Endothelial cell of umbilical vein (primary cell): ENCODE measurements at regions not wholly inside any gene's neighbourhood (a gene's known extent, or its start where the extent isn't known, plus 50 kb on each side); places are given as distances from the start of the nearest gene placed in this dataset.

Source experiments
- BruUV-seq: library from RNA; stranded (reverse); fragments of 400-500 nt; replicated peaks from 2 replicates; lab custom pipeline; 2021; lab: Mats Ljungman, UMichigan
- CTCF ChIA-PET: fragments of 300-600, 350-600 bp; sonication (Branson Sonifier 250); formaldehyde crosslinking; loops from one replicate; lab custom pipeline; 2021; ENCODE audit warnings: antibody characterized with exemption, inconsistent platforms; lab: Charles Lee
- POLR2A ChIA-PET: fragments of 300-600, 350-600 bp; sonication (Branson Sonifier 250); formaldehyde crosslinking; loops from one replicate; lab custom pipeline; 2021; ENCODE audit warnings: antibody characterized with exemption, inconsistent platforms; lab: Charles Lee
- DNase-seq: peaks from one replicate; pipeline ENCODE4 v3.0.0-alpha.2; 2011; ENCODE audit warnings: low read depth, low spot score
- FAIRE-seq: peaks from 2 replicates; lab custom pipeline; 2011; peaks lifted over from hg19 to GRCh38; lab: Jason Lieb, UNC
- H2AFZ ChIP-seq: 2 replicates; pipeline ENCODE4 v1.6.0; 2012; ENCODE audit warnings: low read depth, low read length, control low read depth, inconsistent platforms
- H3K27ac ChIP-seq: 2 replicates; pipeline ENCODE4 v1.5.1; 2011; ENCODE audit warnings: low read depth, mild to moderate bottlenecking, control low read depth, low read length, moderate library complexity; ENCODE audit not compliant: insufficient read depth
- H3K27me3 ChIP-seq, 2 experiments: 2 replicates each; pipeline versions ENCODE4 v1.6.0 to v1.6.1; 2011; ENCODE audit warnings: low read length in 2 of 2, mixed read lengths in 1 of 2; ENCODE audit not compliant: control insufficient read depth in 2 of 2, insufficient read depth in 2 of 2
- H3K36me3 ChIP-seq, 2 experiments: 2 replicates in 1 of 2; 3 replicates in 1 of 2; pipeline ENCODE4 v1.5.1; 2011; ENCODE audit warnings: low read length in 2 of 2, mild to moderate bottlenecking in 1 of 2, moderate library complexity in 1 of 2; ENCODE audit not compliant: control insufficient read depth in 2 of 2, insufficient read depth in 2 of 2; ENCODE audit errors: extremely low read depth in 1 of 2
- H3K4me1 ChIP-seq: 3 replicates; pipeline ENCODE4 v1.5.1; 2011; ENCODE audit warnings: mild to moderate bottlenecking, low read length; ENCODE audit not compliant: control insufficient read depth, insufficient read depth; ENCODE audit errors: extremely low read depth
- H3K4me2 ChIP-seq: 2 replicates; pipeline ENCODE4 v1.6.1; 2011; ENCODE audit warnings: low read length, control low read depth, mixed read lengths; ENCODE audit not compliant: insufficient read depth
- H3K4me3 ChIP-seq, 3 experiments: fragments of 200-600 bp in 1 of 3; sonication (generic), shearing (Covaris generic) in 1 of 3; replicated peaks in 1 of 3; 2 replicates each; pipeline ENCODE4 v1.5.1; 2011 to 2016; ENCODE audit warnings: control low read depth in 3 of 3, low read length in 3 of 3, mild to moderate bottlenecking in 2 of 3, inconsistent platforms in 1 of 3, low read depth in 1 of 3, moderate library complexity in 1 of 3; ENCODE audit not compliant: insufficient read depth in 1 of 3
- H3K79me2 ChIP-seq: 2 replicates; pipeline ENCODE4 v1.6.0; 2012; ENCODE audit warnings: low read length, inconsistent platforms; ENCODE audit not compliant: control insufficient read depth, insufficient read depth
- H3K9ac ChIP-seq: replicated peaks from 2 replicates; pipeline ENCODE3; 2011; ENCODE audit warnings: low read length, control low read depth; ENCODE audit not compliant: insufficient read depth; ENCODE audit errors: extremely low read depth
- H3K9me1 ChIP-seq: replicated peaks from 3 replicates; pipeline ENCODE4 v1.6.0; 2011; ENCODE audit warnings: mild to moderate bottlenecking, low read length; ENCODE audit not compliant: control insufficient read depth, insufficient read depth; ENCODE audit errors: extremely low read depth
- H3K9me3 ChIP-seq: replicated peaks from 2 replicates; pipeline ENCODE4 v1.5.1; 2012; ENCODE audit warnings: low read length, inconsistent platforms; ENCODE audit not compliant: control insufficient read depth, insufficient read depth
- H4K20me1 ChIP-seq: replicated peaks from 2 replicates; pipeline ENCODE3; 2011; ENCODE audit warnings: mild to moderate bottlenecking, low read length; ENCODE audit not compliant: control insufficient read depth, insufficient read depth; ENCODE audit errors: extremely low read depth
- CTCF ChIP-seq, 2 donors: IDR thresholded peaks; 1 replicate in 1 of 2; 2 replicates in 1 of 2; pipeline ENCODE4 v1.5.1; 2011; ENCODE audit warnings: low read length in 2 of 2, mild to moderate bottlenecking in 2 of 2, moderate library complexity in 2 of 2, control low read depth in 1 of 2, inconsistent platforms in 1 of 2, low read depth in 1 of 2; ENCODE audit not compliant: insufficient read depth in 1 of 2; ENCODE audit errors: extremely low read depth in 1 of 2
- FOS ChIP-seq: IDR thresholded peaks from 2 replicates; pipeline ENCODE4 v1.6.1; 2011; ENCODE audit warnings: mild to moderate bottlenecking, low read length, moderate library complexity, borderline replicate concordance; ENCODE audit not compliant: insufficient read depth
- GATA2 ChIP-seq: IDR thresholded peaks from 2 replicates; pipeline ENCODE4 v1.7.0; 2011; ENCODE audit warnings: low read depth, mild to moderate bottlenecking, moderate library complexity, mixed read lengths, low read length; ENCODE audit not compliant: insufficient read length, insufficient read depth
- MAX ChIP-seq: IDR thresholded peaks from 2 replicates; pipeline ENCODE4 v1.6.1; 2011; ENCODE audit not compliant: insufficient read depth, insufficient read length
- MYC ChIP-seq: IDR thresholded peaks from one replicate; pipeline ENCODE4 v1.6.1; 2011; ENCODE audit warnings: mild to moderate bottlenecking, low read depth, low read length
- dilution Hi-C: fragments of 300-500 bp; cut with MboI; formaldehyde crosslinking; loops from one replicate; pipeline ENCODE4 v1.15.0; 2019; ENCODE audit warnings: low sequenced_read_pairs; ENCODE audit not compliant: extremely low pct_ligation_motif_present
- intact Hi-C: fragments of 100-400 bp; cut with micrococcal nuclease; formaldehyde crosslinking; loops from one replicate; pipeline ENCODE4 v1.10.0; 2022

GRCh38 chr11:44468345-44468988 is 97.0 kb upstream of the CD82 start:
- no peaks in the 10 kb centered on the region for H3K36me3 ChIP-seq
- H3K4me1 ChIP-seq: no peaks in the 10 kb centered on the region
- CTCF ChIA-PET: no interaction called here
- no peak overlapping the region for H3K9ac ChIP-seq
- POLR2A ChIA-PET: no interaction called here
- no peaks in the 10 kb centered on the region for H3K9me3 ChIP-seq
- no peaks in the 10 kb centered on the region for H4K20me1 ChIP-seq
- no peaks in the 10 kb centered on the region for H3K79me2 ChIP-seq
- FAIRE-seq (no peak), DNase-seq (no peak)
- no peaks in the 10 kb centered on the region for H3K9me1 ChIP-seq
- no peak overlapping the region for H3K4me2 ChIP-seq
- dilution Hi-C loops (no loop called here), intact Hi-C loops (no loop called here)
- TF ChIP-seq MAX: no peak
- no peak for TF ChIP-seq GATA2
- TF ChIP-seq FOS: no peak
- TF ChIP-seq MYC: no peak
- BruUV-seq: no TSS peak
- peaks cover 0 to 9% of the 10 kb centered on the region in 2 experiments for H3K27me3 ChIP-seq
- H3K4me3 ChIP-seq: no peak overlapping the region
- no peak overlapping the region for H2AFZ ChIP-seq
- no peak overlapping the region for H3K27ac ChIP-seq

- FAIRE-seq (no peak), DNase-seq (no peak)
- CTCF ChIA-PET: no interaction called here
- Histone ChIP-seq H3K27ac (no peak overlapping the region), H3K9me1 (no peaks in the 10 kb centered on the region), H3K79me2 (no peaks in the 10 kb centered on the region), H3K9me3 (no peaks in the 10 kb centered on the region), H3K36me3 (no peaks in the 10 kb centered on the region), H3K4me2 (no peak overlapping the region), H3K27me3 (peaks cover 0 to 10% of the 10 kb centered on the region in 2 experiments), H4K20me1 (no peaks in the 10 kb centered on the region), H3K4me1 (no peaks in the 10 kb centered on the region), H3K9ac (no peak overlapping the region), H3K4me3 (no peak overlapping the region), H2AFZ (no peak overlapping the region)
- intact Hi-C loops (no loop called here), dilution Hi-C loops (no loop called here)
- POLR2A ChIA-PET: no interaction called here
- BruUV-seq: no TSS peak
- TF ChIP-seq CTCF (IDR thresholded peaks at IDR 0.05; ENCODE audit: extremely low read depth in 1 of 2, insufficient read depth in 1 of 2, low read depth in 1 of 2, low read length in 2 of 2) (no peak), FOS (no peak)
Observed at GRCh38 chr11:44469412-44469811, 96.1 kb upstream of the CD82 start.
